NCI-H1417 (cell line): ENCODE measurements at regions not wholly inside any gene's neighbourhood (a gene's known extent, or its start where the extent isn't known, plus 50 kb on each side); places are given as distances from the start of the nearest gene placed in this dataset.
"Not testable (repeated sequence)": the region's sequence is repeated elsewhere in the genome, so short reads cannot be mapped to it uniquely, and the experiment has no call there.

Experiments
- DNase-seq, 3 experiments: peaks; one replicate each; lab custom pipeline; 2025; lab: John Stamatoyannopoulos, UW

GRCh38 chr12:4822572-4822971 is 87.1 kb upstream of the KCNA1 start:
- no peak for DNase-seq

GRCh38 chr12:4824380-4824779 is 85.3 kb upstream of the KCNA1 start:
- no peak for DNase-seq

- no peak for DNase-seq
Observed at GRCh38 chr12:4825011-4825858, 84.5 kb upstream of the KCNA1 start.

GRCh38 chr12:4826909-4827308 is 82.8 kb upstream of the KCNA1 start:
- DNase-seq = no peak

GRCh38 chr12:4828176-4828575 is 81.5 kb upstream of the KCNA1 start:
- DNase-seq = no peak

- no peak for DNase-seq
Observed at GRCh38 chr12:4829161-4829792, 80.4 kb upstream of the KCNA1 start.

- peak; percentile 17 to 80 (median 52) for DNase-seq
Observed at GRCh38 chr12:4829793-4830162, 79.9 kb upstream of the KCNA1 start.

- peak in 1 of 3 experiments; percentile 53 for DNase-seq
Observed at GRCh38 chr12:4830556-4831210, 79.0 kb upstream of the KCNA1 start.

- DNase-seq = no peak
Observed at GRCh38 chr12:4833053-4833452, 76.7 kb upstream of the KCNA1 start.

GRCh38 chr12:4833524-4833923 is 76.2 kb upstream of the KCNA1 start:
- no peak for DNase-seq

- DNase-seq = not testable (repeated sequence)
Observed at GRCh38 chr12:4842401-4842800, 67.3 kb upstream of the KCNA1 start.

GRCh38 chr12:4843907-4844306 is 65.8 kb upstream of the KCNA1 start:
- DNase-seq = no peak

GRCh38 chr12:4847713-4848112 is 62.0 kb upstream of the KCNA1 start:
- DNase-seq = no peak

GRCh38 chr12:4849115-4849541 is 60.6 kb upstream of the KCNA1 start:
- DNase-seq = peak; percentile 34 to 60 (median 49)

GRCh38 chr12:4849795-4850345 is 59.8 kb upstream of the KCNA1 start:
- DNase-seq = peak in 1 of 3 experiments; percentile 19

- no peak for DNase-seq
Observed at GRCh38 chr12:4850857-4851380, 58.8 kb upstream of the KCNA1 start.

- no peak for DNase-seq
Observed at GRCh38 chr12:4852308-4852707, 57.4 kb upstream of the KCNA1 start.

GRCh38 chr12:4852911-4853310 is 56.8 kb upstream of the KCNA1 start:
- no peak for DNase-seq

GRCh38 chr12:4855121-4855924 is 54.4 kb upstream of the KCNA1 start:
- peak; percentile 82 to 96 (median 86) for DNase-seq

- peak; percentile 11 to 63 (median 26) for DNase-seq
Observed at GRCh38 chr12:4856596-4856995, 53.1 kb upstream of the KCNA1 start.
